ENCODE measurements at regions not wholly inside any gene's neighbourhood (a gene's known extent, or its start where the extent isn't known, plus 50 kb on each side); places are given as distances from the start of the nearest gene placed in this dataset.

- no peak for DNase-seq
These were observed 58.6 kb downstream of the LIG4 start for GRCh38 chr13:108156749-108157148.

GRCh38 chr13:108155185-108156106, 59.9 kb downstream of the LIG4 start:
- peak; percentile 24 for DNase-seq

- DNase-seq: no peak
These were observed 60.9 kb downstream of the LIG4 start for GRCh38 chr13:108154421-108154858.

- DNase-seq: no peak
These were observed 68.7 kb downstream of the LIG4 start for GRCh38 chr13:108146642-108147041.

- DNase-seq: no peak
These were observed 72.5 kb downstream of the LIG4 start for GRCh38 chr13:108142702-108143436.

- no peak for DNase-seq
These were observed 78.2 kb downstream of the LIG4 start for GRCh38 chr13:108137176-108137575.

GRCh38 chr13:108127406-108127805, 87.9 kb downstream of the LIG4 start:
- no peak for DNase-seq

- DNase-seq: no peak
These were observed 89.3 kb downstream of the LIG4 start for GRCh38 chr13:108126056-108126455.

- no peak for DNase-seq
These were observed 93.9 kb downstream of the LIG4 start for GRCh38 chr13:108121406-108121805.

GRCh38 chr13:108120856-108121255, 94.5 kb downstream of the LIG4 start:
- no peak for DNase-seq

GRCh38 chr13:108120302-108120701, 95.0 kb downstream of the LIG4 start:
- no peak for DNase-seq

GRCh38 chr13:108115738-108116137, 99.6 kb downstream of the LIG4 start:
- DNase-seq: no peak

GRCh38 chr13:108113407-108113806, 101.9 kb downstream of the LIG4 start:
- DNase-seq: no peak

GRCh38 chr13:108104736-108105135, 110.6 kb downstream of the LIG4 start:
- DNase-seq: no peak

GRCh38 chr13:108102771-108103170, 112.6 kb downstream of the LIG4 start:
- no peak for DNase-seq

GRCh38 chr13:108096301-108096915, 118.9 kb downstream of the LIG4 start:
- no peak for DNase-seq

- DNase-seq: no peak
These were observed 120.3 kb downstream of the LIG4 start for GRCh38 chr13:108095036-108095435.

GRCh38 chr13:108093616-108094015, 121.7 kb downstream of the LIG4 start:
- DNase-seq: no peak

- no peak for DNase-seq
These were observed 127.5 kb downstream of the LIG4 start for GRCh38 chr13:108087810-108088209.

GRCh38 chr13:108086678-108087077, 128.7 kb downstream of the LIG4 start:
- no peak for DNase-seq

- DNase-seq: no peak
These were observed 130.5 kb downstream of the LIG4 start for GRCh38 chr13:108084840-108085239.

- DNase-seq: no peak
These were observed 132.3 kb downstream of the LIG4 start for GRCh38 chr13:108083056-108083455.

GRCh38 chr13:108082481-108082880, 132.9 kb downstream of the LIG4 start:
- DNase-seq: no peak

Measured in central memory CD4-positive, alpha-beta T cell (primary cell).